ENCODE measurements at regions not wholly inside any gene's neighbourhood (a gene's known extent, or its start where the extent isn't known, plus 50 kb on each side); places are given as distances from the start of the nearest gene placed in this dataset.

DNA sequence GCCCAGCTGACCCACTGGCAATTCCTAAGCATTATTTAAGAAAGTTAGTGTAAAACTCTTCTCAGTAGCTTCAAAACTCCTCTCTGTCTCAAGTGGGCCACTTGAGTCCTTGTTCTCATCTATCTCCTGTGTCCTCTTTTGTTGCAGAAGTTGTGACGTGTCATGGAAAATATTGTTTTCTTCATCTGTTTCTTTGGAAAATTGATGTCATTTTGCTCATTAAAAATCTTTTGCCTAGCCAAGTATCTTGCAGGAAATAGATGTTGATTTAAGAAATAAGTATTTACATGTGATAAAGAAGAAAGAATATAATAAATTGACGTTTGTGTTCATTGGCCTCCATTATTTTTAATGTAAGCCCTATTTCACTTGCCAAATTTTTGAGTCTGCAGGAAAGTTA, 1158.4 kb upstream of the SEMA6A start:
- Mint-ChIP-seq H3K9me3 (no peaks in the 10 kb centered on the region; the same call in 2 of the 3 replicates), H3K27me3 (ENCODE audit: insufficient read depth, low read depth, poor library complexity) (no peaks in the 10 kb centered on the region), H3K36me3 (ENCODE audit: low read depth) (no peaks in the 10 kb centered on the region), H3K4me3 (no peak overlapping the region), H3K27ac (no peak overlapping the region), H3K4me1 (no peaks in the 10 kb centered on the region)
- DNase-seq (ENCODE audit: low spot score), result no peak
- Histone ChIP-seq H2AFZ (no peak overlapping the region), H3K36me3 (ENCODE audit: insufficient read depth) (no peaks in the 10 kb centered on the region), H4K20me1 (replicated peaks; ENCODE audit: insufficient read depth) (no peaks in the 10 kb centered on the region), H3K4me2 (no peak overlapping the region), H3K4me3 (no peak overlapping the region), H3F3A (replicated peaks; ENCODE audit: low read depth) (no peaks in the 10 kb centered on the region), H3K27ac (ENCODE audit: low read depth) (no peak overlapping the region), H3K4me1 (ENCODE audit: insufficient read depth) (no peaks in the 10 kb centered on the region), H3K27me3 (ENCODE audit: insufficient read depth) (no peaks in the 10 kb centered on the region), H3K9me2 (ENCODE audit: insufficient read depth) (peaks cover 8% of the 10 kb centered on the region; the same call in 1 of the 2 replicates), H3K79me2 (replicated peaks; ENCODE audit: insufficient read depth) (no peaks in the 10 kb centered on the region)
- TF ChIP-seq EZH2phosphoT487 (IDR thresholded peaks at IDR 0.05; ENCODE audit: unreplicated experiment), result no peak
- no peak for TF ChIP-seq STAT1 (IDR thresholded peaks at IDR 0.05; ENCODE audit: unreplicated experiment)
- TF ChIP-seq, protein P1, sequence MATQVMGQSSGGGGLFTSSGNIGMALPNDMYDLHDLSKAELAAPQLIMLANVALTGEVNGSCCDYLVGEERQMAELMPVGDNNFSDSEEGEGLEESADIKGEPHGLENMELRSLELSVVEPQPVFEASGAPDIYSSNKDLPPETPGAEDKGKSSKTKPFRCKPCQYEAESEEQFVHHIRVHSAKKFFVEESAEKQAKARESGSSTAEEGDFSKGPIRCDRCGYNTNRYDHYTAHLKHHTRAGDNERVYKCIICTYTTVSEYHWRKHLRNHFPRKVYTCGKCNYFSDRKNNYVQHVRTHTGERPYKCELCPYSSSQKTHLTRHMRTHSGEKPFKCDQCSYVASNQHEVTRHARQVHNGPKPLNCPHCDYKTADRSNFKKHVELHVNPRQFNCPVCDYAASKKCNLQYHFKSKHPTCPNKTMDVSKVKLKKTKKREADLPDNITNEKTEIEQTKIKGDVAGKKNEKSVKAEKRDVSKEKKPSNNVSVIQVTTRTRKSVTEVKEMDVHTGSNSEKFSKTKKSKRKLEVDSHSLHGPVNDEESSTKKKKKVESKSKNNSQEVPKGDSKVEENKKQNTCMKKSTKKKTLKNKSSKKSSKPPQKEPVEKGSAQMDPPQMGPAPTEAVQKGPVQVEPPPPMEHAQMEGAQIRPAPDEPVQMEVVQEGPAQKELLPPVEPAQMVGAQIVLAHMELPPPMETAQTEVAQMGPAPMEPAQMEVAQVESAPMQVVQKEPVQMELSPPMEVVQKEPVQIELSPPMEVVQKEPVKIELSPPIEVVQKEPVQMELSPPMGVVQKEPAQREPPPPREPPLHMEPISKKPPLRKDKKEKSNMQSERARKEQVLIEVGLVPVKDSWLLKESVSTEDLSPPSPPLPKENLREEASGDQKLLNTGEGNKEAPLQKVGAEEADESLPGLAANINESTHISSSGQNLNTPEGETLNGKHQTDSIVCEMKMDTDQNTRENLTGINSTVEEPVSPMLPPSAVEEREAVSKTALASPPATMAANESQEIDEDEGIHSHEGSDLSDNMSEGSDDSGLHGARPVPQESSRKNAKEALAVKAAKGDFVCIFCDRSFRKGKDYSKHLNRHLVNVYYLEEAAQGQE (IDR thresholded peaks at IDR 0.05; ENCODE audit: unreplicated experiment), result no peak
- TF ChIP-seq, protein P2, sequence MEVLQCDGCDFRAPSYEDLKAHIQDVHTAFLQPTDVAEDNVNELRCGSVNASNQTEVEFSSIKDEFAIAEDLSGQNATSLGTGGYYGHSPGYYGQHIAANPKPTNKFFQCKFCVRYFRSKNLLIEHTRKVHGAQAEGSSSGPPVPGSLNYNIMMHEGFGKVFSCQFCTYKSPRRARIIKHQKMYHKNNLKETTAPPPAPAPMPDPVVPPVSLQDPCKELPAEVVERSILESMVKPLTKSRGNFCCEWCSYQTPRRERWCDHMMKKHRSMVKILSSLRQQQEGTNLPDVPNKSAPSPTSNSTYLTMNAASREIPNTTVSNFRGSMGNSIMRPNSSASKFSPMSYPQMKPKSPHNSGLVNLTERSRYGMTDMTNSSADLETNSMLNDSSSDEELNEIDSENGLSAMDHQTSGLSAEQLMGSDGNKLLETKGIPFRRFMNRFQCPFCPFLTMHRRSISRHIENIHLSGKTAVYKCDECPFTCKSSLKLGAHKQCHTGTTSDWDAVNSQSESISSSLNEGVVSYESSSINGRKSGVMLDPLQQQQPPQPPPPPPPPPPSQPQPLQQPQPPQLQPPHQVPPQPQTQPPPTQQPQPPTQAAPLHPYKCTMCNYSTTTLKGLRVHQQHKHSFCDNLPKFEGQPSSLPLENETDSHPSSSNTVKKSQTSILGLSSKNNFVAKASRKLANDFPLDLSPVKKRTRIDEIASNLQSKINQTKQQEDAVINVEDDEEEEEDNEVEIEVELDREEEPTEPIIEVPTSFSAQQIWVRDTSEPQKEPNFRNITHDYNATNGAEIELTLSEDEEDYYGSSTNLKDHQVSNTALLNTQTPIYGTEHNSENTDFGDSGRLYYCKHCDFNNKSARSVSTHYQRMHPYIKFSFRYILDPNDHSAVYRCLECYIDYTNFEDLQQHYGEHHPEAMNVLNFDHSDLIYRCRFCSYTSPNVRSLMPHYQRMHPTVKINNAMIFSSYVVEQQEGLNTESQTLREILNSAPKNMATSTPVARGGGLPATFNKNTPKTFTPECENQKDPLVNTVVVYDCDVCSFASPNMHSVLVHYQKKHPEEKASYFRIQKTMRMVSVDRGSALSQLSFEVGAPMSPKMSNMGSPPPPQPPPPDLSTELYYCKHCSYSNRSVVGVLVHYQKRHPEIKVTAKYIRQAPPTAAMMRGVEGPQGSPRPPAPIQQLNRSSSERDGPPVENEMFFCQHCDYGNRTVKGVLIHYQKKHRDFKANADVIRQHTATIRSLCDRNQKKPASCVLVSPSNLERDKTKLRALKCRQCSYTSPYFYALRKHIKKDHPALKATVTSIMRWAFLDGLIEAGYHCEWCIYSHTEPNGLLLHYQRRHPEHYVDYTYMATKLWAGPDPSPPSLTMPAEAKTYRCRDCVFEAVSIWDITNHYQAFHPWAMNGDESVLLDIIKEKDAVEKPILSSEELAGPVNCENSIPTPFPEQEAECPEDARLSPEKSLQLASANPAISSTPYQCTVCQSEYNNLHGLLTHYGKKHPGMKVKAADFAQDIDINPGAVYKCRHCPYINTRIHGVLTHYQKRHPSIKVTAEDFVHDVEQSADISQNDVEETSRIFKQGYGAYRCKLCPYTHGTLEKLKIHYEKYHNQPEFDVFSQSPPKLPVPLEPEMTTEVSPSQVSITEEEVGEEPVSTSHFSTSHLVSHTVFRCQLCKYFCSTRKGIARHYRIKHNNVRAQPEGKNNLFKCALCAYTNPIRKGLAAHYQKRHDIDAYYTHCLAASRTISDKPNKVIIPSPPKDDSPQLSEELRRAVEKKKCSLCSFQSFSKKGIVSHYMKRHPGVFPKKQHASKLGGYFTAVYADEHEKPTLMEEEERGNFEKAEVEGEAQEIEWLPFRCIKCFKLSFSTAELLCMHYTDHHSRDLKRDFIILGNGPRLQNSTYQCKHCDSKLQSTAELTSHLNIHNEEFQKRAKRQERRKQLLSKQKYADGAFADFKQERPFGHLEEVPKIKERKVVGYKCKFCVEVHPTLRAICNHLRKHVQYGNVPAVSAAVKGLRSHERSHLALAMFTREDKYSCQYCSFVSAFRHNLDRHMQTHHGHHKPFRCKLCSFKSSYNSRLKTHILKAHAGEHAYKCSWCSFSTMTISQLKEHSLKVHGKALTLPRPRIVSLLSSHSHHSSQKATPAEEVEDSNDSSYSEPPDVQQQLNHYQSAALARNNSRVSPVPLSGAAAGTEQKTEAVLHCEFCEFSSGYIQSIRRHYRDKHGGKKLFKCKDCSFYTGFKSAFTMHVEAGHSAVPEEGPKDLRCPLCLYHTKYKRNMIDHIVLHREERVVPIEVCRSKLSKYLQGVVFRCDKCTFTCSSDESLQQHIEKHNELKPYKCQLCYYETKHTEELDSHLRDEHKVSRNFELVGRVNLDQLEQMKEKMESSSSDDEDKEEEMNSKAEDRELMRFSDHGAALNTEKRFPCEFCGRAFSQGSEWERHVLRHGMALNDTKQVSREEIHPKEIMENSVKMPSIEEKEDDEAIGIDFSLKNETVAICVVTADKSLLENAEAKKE (CRISPR knock-in tag; IDR thresholded peaks at IDR 0.05), result no peak
- TF ChIP-seq EZH2 (IDR thresholded peaks at IDR 0.05; ENCODE audit: low read depth, unreplicated experiment), result no peak
- TF ChIP-seq CREB1 (CRISPR knock-in tag; IDR thresholded peaks at IDR 0.05; ENCODE audit: low read depth), result no peak
- no peak for TF ChIP-seq ZNF331 (CRISPR knock-in tag; IDR thresholded peaks at IDR 0.05; ENCODE audit: low read depth)
- no peak for ATAC-seq

Measured in GM23338 (cell line).